Stimulated activated memory B cell treated with anti-CD40 and anti-IgM and Interleukin-4, amounts not matched to agents 10 μg/mL and 1 μg/mL and 100 μg/mL, for 72 hours (primary cell): ENCODE measurements at regions not wholly inside any gene's neighbourhood (a gene's known extent, or its start where the extent isn't known, plus 50 kb on each side); places are given as distances from the start of the nearest gene placed in this dataset.

Experiments used
- ATAC-seq: fragments of 150-1000 bp; cut with Tn5 transposase; 2 replicates; pipeline ENCODE4 v1.10.0; 2021
- H3K27ac Mint-ChIP-seq: one replicate; pipeline ENCODE4 v1.8.0; 2022; ENCODE audit warnings: mild to moderate bottlenecking, mixed read lengths
- H3K27me3 Mint-ChIP-seq: one replicate; pipeline ENCODE4 v1.8.0; 2022; ENCODE audit warnings: mixed read lengths
- H3K36me3 Mint-ChIP-seq: one replicate; pipeline ENCODE4 v1.8.0; 2022; ENCODE audit warnings: mixed read lengths
- H3K4me1 Mint-ChIP-seq: one replicate; pipeline ENCODE4 v1.8.0; 2022; ENCODE audit warnings: mixed read lengths
- H3K4me3 Mint-ChIP-seq: one replicate; pipeline ENCODE4 v1.8.0; 2022; ENCODE audit warnings: mild to moderate bottlenecking, moderate library complexity, mixed read lengths
- H3K9me3 Mint-ChIP-seq: one replicate; pipeline ENCODE4 v1.8.0; 2022; ENCODE audit warnings: mixed read lengths

DNA sequence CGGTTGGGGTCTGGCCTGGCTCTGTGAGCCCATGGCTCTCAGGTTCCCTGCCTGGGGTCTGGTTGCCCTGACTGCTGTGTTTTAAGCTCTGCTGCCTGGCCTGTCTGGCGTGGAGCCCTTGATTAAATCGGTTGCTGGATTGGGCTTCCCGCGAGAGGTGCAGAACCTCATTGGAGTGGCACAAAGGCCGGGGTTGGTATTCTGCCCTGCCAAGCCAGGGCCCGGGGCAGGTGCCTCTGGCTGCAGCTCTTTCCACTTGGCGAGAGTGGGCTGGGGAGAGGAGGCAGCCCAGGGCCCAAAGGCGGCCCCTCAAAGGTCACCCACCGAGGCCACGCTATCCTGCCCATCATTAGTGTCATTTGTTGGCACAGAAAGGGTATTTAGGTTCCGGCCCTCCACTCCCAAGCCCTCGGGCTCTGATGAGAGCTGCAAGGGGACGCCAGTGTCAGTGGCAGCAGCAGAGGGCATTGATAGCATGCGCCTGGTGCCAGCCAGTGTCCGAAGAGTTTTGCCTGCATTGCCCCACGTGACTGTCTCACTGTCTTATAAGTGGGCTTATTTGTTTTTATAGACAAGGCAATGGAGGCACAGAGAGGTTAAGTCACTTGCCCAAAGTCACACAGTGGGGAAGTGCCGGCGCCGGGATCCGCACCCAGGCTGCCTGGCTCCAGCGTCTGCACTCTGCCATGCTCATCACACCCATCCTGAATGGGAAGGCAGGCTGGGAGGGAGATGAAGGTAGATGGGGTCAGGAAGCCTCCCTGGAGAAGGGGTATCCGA is 68.0 kb upstream of the CIBAR2 start:
- H3K36me3 Mint-ChIP-seq = no peaks in the 10 kb centered on the region
- H3K4me1 Mint-ChIP-seq = no peaks in the 10 kb centered on the region
- H3K4me3 Mint-ChIP-seq = no peak overlapping the region
- ATAC-seq = no peak
- H3K9me3 Mint-ChIP-seq = peaks cover 9% of the 10 kb centered on the region
- no peak overlapping the region for H3K27ac Mint-ChIP-seq
- peaks cover 57% of the 10 kb centered on the region for H3K27me3 Mint-ChIP-seq

DNA sequence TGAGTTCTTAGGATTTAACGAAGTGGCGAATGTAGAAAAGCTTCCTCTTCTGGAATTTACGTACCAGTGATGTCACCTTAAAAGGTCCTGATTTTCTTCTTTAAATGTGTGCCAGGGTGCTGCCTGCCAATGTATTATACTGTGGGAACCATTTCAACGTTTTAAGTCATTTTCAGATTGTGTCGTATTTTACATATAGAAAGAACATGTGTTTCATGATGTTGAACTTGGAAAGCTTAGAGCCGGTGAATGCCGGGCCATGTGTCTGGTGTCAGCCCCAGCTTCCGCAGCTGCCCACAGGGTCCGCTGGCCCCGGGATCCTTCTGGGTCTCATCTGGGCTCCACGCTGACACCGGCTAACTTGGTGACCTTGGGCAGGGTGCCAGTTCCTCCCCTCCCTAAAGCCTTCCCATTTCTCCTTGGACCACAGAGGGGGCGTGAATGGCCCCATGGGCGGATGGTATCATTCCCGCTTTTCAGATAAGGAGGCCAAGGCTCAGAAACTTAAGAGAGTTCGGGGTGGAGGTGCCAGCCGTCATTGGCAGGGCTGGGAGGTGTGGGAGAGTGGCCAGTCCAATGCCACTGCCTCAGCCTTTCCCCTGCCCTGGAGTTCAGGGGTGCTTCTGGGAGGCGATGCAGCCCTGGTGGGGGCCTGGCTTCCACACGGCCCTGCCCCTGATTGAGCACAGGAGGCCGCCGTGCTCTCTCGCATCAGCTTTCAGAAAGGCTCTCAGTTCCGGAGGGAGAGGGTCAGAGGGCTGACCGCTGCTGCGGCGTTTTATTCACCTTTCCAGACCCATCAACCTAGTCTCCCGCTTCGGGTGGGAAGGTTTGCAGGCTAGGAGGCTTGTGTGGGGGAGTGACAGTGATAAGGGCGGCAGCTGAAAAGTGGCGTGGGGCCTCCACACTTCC is 68.8 kb upstream of the CIBAR2 start:
- H3K27ac Mint-ChIP-seq = no peak overlapping the region
- H3K4me1 Mint-ChIP-seq = no peaks in the 10 kb centered on the region
- no peak for ATAC-seq
- no peaks in the 10 kb centered on the region for H3K36me3 Mint-ChIP-seq
- no peak overlapping the region for H3K4me3 Mint-ChIP-seq
- peaks cover 9% of the 10 kb centered on the region for H3K9me3 Mint-ChIP-seq
- peaks cover 55% of the 10 kb centered on the region for H3K27me3 Mint-ChIP-seq

DNA sequence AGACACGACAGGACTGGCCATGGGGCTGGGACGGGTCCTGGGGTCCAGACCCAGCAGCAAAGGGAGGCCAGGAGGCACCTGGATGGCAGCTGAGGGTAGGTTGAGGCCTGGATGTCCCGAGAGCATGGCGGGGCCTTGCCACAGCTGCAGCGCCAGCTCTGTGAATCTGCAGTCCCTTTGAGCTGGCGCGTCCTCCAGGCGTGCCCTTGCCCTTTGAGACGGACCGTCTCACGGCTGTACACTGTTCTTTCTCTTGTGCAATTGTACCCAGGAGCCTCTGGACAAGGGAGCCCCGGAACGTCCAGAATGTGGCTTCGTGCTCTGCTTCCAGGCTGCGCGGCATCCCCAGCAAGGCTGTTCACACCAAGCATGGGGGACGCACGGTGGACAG is 69.5 kb upstream of the CIBAR2 start:
- H3K36me3 Mint-ChIP-seq = no peaks in the 10 kb centered on the region
- H3K27me3 Mint-ChIP-seq = peaks cover 48% of the 10 kb centered on the region
- H3K27ac Mint-ChIP-seq = no peak overlapping the region
- no peak overlapping the region for H3K4me3 Mint-ChIP-seq
- ATAC-seq = no peak
- no peaks in the 10 kb centered on the region for H3K4me1 Mint-ChIP-seq
- peaks cover 9% of the 10 kb centered on the region for H3K9me3 Mint-ChIP-seq

DNA sequence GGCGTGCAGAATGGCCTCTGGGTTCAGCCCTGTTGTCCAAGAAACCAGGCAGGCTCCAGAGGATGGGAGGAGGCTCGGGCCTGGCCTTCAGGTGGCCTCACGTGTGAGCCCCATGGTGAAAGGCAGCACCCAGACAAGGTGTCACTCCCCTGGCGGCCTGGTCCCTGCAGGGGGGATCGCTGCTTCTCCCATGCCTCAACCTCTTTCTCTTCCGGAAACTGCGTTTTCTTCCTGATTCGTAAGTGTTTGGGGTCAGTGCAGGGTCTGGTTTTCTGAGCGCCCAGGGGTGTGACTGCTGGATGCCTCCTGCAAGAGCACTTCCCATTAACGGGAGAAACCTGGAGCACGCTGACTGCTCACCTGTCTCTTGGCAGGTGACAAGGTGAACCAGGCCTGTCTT is 70.0 kb upstream of the CIBAR2 start:
- H3K27ac Mint-ChIP-seq = no peak overlapping the region
- ATAC-seq = no peak
- H3K4me3 Mint-ChIP-seq = no peak overlapping the region
- no peaks in the 10 kb centered on the region for H3K4me1 Mint-ChIP-seq
- H3K27me3 Mint-ChIP-seq = peaks cover 43% of the 10 kb centered on the region
- H3K9me3 Mint-ChIP-seq = peaks cover 9% of the 10 kb centered on the region
- no peaks in the 10 kb centered on the region for H3K36me3 Mint-ChIP-seq

DNA sequence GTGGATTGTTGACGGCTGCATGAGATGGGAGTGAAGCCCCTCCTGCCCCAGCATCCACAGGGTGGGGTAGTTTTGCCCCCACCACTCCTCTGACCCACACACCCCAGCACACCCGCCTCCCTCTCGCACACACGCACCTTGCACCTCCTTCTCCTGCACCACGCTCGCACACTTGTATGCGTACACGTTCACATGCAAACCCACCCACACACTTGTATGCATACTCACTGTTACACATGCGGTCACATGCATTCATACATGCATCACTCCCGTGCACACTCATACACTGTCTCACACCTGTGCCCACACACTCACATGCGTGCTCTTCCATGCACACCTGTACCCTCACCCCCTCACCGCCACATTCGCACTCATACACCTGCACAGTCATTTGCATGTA is 70.5 kb upstream of the CIBAR2 start:
- Mint-ChIP-seq H3K4me3 (no peak overlapping the region), H3K27ac (no peak overlapping the region), H3K36me3 (no peaks in the 10 kb centered on the region), H3K4me1 (no peaks in the 10 kb centered on the region), H3K9me3 (peaks cover 9% of the 10 kb centered on the region), H3K27me3 (peaks cover 38% of the 10 kb centered on the region)
- ATAC-seq = no peak

DNA sequence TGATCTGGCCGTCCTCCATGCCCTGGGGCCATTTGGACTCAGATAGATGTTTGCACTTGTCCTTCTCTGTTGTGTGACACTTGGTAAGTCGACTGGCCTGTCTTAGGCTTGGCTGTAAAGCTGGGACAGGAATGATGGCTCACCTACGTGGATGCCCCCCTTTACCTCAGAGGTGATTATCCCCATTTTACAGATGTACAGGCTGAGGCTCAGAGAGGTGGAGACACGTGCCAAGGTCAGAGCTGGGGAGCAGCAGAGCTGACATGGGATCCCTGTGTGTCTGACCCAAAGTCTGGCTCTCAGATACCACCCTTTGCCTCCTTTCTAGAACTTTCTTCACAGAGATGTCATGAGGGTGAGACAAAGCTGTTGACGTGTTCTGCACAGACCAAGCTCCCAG is 71.3 kb upstream of the CIBAR2 start:
- Mint-ChIP-seq H3K4me1 (no peaks in the 10 kb centered on the region), H3K27me3 (peaks cover 30% of the 10 kb centered on the region), H3K9me3 (peaks cover 9% of the 10 kb centered on the region), H3K36me3 (no peaks in the 10 kb centered on the region), H3K4me3 (no peak overlapping the region), H3K27ac (no peak overlapping the region)
- no peak for ATAC-seq

DNA sequence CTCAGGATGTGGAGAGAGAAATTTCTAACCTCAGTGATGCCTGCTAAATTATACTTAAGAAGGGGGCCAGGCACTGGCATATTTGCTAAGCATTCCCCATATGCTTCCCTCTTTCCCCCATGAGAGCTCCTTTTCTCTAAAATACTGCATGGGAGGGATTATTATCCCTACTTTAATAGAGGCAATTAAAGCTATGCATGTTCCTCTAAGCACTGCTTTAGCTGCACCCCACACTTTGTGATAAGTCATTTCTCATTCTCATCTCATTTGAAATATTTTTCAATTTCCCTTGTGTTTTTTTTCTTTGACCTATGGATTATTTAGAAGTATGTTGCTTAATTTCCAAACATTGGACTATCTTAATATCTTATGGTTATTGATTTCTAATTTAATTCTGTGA is 72.1 kb upstream of the CIBAR2 start:
- H3K4me3 Mint-ChIP-seq = no peak overlapping the region
- peaks cover 14% of the 10 kb centered on the region for H3K9me3 Mint-ChIP-seq
- H3K36me3 Mint-ChIP-seq = no peaks in the 10 kb centered on the region
- no peak overlapping the region for H3K27ac Mint-ChIP-seq
- no peak for ATAC-seq
- H3K27me3 Mint-ChIP-seq = peaks cover 29% of the 10 kb centered on the region
- H3K4me1 Mint-ChIP-seq = no peaks in the 10 kb centered on the region

DNA sequence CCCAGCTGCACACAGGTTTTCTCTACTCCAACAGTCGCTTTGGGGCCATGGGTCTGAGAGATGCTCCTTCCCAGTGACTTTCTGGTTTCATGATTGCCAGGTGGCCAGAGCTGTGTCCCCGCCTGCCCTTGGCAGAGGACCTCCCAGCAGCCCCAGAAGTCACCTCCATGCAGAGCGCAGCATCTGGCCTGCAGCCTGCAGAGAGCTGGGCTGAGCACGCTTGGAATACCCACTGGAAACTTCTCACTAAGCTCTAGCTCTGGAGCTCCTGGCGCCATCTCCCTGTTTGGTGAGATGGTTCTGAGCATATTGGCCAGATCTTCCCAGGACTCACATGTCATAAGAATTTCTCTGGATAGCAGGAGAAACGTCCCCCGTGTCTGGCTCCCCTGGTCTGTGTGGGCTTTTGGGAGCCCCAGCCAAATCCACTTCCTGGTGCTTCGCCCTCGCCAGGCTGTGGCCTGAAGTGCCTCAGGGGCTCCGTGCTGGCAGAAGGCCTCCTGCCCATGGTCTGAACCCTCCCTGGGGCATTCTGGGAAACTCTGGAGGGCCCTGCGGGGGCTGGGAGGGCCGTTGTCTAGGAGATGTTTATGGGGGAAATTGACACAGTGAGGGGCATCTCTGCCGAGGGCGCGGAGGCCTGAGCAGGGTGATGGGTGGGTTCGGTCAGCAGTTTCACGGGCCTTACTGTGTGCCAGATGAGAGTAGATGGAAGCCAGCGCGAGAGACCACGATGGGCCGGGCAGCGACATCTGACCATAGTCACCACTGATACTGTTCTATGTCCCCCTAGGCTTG is 73.2 kb upstream of the CIBAR2 start:
- peaks cover 14% of the 10 kb centered on the region for H3K9me3 Mint-ChIP-seq
- no peak overlapping the region for H3K4me3 Mint-ChIP-seq
- no peak for ATAC-seq
- H3K27ac Mint-ChIP-seq = no peak overlapping the region
- H3K4me1 Mint-ChIP-seq = no peaks in the 10 kb centered on the region
- peaks cover 29% of the 10 kb centered on the region for H3K27me3 Mint-ChIP-seq
- H3K36me3 Mint-ChIP-seq = no peaks in the 10 kb centered on the region

DNA sequence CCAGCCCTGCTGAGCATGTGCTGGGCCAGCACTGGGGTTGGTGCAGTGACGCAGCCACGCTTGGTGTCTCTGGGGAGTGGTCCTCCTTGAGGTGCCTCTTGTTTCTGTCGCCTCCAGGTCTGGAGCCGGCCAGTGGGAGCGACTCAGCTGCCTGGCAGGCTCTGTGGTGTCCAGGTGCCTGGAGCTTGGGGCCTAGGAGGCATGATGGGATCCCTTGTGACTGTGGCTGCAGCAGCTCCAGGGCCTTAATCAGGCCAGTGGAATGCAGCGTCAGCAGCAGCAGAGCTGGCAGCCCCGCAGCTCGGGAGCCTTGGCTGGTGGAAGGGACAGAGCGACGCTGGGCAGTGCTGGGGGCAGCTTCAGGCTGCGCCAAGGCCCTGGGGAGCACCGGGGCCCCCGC is 74.7 kb upstream of the CIBAR2 start:
- no peak for ATAC-seq
- no peaks in the 10 kb centered on the region for H3K36me3 Mint-ChIP-seq
- no peak overlapping the region for H3K27ac Mint-ChIP-seq
- H3K9me3 Mint-ChIP-seq = peaks cover 14% of the 10 kb centered on the region
- H3K27me3 Mint-ChIP-seq = peaks cover 29% of the 10 kb centered on the region
- H3K4me3 Mint-ChIP-seq = no peak overlapping the region
- no peaks in the 10 kb centered on the region for H3K4me1 Mint-ChIP-seq

DNA sequence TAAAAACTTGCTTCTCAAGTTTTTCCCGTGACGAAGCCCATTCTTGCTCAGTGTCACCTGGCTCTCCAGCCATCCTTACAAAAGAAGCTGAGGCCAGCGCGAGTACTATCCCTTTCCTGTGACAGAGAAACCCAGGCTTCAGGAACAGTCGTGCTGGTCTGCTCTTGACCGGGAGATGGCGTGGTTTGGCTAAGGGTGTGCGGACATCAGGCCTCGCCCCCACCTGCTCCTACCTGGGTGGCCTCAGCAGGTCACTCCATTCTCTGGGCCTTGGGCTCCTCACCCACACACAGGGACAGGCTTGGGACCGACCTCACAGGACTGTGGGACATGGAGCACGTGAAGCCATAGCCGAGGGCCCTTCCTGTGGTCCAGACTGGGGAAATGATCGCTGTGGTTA is 75.2 kb upstream of the CIBAR2 start:
- Mint-ChIP-seq H3K27ac (no peak overlapping the region), H3K27me3 (peaks cover 28% of the 10 kb centered on the region), H3K36me3 (no peaks in the 10 kb centered on the region), H3K9me3 (peaks cover 14% of the 10 kb centered on the region), H3K4me1 (no peaks in the 10 kb centered on the region), H3K4me3 (no peak overlapping the region)
- ATAC-seq = no peak

DNA sequence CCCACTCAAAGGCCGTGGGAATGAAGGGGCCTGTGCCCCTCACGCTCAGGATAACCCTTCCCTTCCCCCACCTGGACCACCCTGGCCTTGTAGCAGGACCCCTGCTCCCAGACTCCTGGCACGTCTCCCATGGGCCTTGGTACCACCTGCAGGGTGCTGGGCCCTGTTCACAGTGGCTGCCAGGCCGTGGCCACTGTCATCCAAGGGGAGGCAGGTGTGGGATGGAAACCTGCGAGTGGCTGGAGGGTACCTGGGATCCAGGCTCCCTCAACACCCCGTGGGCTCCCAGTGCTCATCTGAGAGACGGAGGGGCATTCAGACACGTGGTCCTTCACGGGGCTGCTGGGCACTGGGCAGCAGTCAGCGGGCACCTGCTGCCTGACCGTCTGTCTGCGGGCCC is 75.6 kb upstream of the CIBAR2 start:
- Mint-ChIP-seq H3K4me3 (no peak overlapping the region), H3K27me3 (peaks cover 23% of the 10 kb centered on the region), H3K9me3 (peaks cover 13% of the 10 kb centered on the region), H3K27ac (no peak overlapping the region), H3K36me3 (no peaks in the 10 kb centered on the region), H3K4me1 (no peaks in the 10 kb centered on the region)
- peak; percentile 14 for ATAC-seq

DNA sequence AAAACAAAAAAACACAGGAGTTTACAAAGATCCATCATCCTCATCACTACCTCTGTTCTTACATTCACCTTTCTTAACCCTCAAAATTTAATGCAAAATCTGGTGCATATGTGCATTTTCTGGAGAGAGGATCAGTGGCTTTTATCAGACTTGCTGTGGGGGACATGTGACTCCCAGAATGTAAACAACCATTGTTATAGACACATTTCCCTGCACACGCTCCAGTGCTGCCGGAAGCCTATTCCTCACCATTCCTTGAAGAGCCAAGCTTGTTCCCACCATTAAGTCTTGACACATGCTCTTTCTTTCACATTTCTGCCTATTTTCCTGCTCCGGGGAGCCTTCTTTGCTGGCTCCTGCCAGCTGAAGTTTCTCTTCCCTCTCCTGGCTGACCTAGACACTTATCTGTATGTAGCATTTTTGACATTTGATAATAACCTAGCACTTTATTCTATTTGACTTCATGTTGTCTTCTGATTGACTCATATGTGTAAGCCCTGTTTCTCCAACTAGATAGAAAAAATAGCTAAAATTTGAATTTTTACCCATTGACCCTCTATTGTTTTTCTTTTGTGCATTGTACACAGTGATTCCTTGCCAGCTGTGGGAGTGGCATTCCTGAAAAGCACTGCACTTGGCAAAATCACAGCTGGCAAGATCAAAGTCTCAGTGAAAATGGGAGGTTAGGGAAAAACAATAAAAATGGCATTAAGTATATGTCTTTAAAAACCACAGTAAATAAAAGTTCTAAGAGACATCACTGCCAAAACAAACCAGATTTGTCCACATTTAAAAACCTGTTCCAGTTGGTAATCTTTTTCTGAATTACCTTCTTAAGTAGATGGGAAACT is 76.8 kb upstream of the CIBAR2 start:
- Mint-ChIP-seq H3K4me3 (no peak overlapping the region), H3K9me3 (peaks cover 7% of the 10 kb centered on the region), H3K36me3 (no peaks in the 10 kb centered on the region), H3K27ac (no peak overlapping the region), H3K4me1 (no peaks in the 10 kb centered on the region), H3K27me3 (peaks cover 19% of the 10 kb centered on the region)
- ATAC-seq = no peak

DNA sequence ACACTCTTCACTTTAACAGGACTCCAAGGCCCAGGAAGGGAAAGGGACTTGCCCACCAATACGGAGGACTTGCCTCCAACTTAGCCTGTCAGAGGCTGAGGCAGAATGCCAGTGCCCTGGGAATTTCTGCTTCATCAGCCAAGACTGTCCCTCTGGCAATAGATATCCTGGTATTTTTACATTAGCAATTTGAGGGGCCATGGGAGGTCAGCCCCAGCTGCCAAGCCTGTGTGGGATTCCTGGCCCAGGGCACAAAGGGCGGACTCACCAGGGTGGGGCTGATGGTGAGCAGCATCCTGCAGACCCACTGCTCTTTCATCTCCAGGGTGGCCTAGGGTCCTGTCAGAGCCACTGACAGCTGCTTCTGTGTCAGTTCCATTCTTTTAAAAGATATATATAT is 78.3 kb upstream of the CIBAR2 start:
- Mint-ChIP-seq H3K4me1 (no peaks in the 10 kb centered on the region), H3K27ac (no peak overlapping the region), H3K27me3 (peaks cover 21% of the 10 kb centered on the region), H3K4me3 (no peak overlapping the region), H3K9me3 (peaks cover 4% of the 10 kb centered on the region), H3K36me3 (no peaks in the 10 kb centered on the region)
- no peak for ATAC-seq

DNA sequence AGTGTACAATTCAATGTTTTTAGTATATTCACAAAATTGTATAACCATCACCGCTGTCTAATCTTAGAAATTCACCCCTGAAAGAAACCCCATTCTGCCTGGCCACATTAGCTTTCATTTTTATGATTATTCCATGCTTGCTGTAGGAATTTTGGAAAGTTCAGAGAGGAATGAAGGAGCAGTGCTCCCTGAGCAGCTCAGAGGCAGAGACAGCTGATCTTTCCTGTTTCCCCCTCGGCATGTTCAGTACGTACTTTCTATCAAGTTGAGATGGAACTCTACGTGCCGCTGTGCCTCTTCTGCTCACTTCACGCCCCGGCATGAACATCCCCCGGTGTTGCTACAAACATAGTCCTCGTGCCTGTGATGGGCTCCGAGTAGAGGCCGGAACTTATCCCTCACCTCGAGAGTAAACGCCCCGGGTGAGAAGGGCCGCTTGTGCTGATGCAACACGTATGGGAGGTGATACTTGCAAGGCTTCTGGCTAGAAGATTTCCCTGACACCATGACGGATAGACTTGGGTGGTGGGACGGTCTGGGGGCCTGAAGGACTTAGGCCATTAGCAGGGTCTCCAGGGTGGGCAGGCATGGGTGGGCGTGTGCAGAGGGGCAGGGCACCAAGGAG is 79.2 kb upstream of the CIBAR2 start:
- H3K27me3 Mint-ChIP-seq = peaks cover 18% of the 10 kb centered on the region
- no peak for ATAC-seq
- peaks cover 4% of the 10 kb centered on the region for H3K9me3 Mint-ChIP-seq
- no peak overlapping the region for H3K27ac Mint-ChIP-seq
- no peaks in the 10 kb centered on the region for H3K36me3 Mint-ChIP-seq
- no peak overlapping the region for H3K4me3 Mint-ChIP-seq
- no peaks in the 10 kb centered on the region for H3K4me1 Mint-ChIP-seq
